ENCODE measurements at regions not wholly inside any gene's neighbourhood (a gene's known extent, or its start where the extent isn't known, plus 50 kb on each side); places are given as distances from the start of the nearest gene placed in this dataset.

DNA sequence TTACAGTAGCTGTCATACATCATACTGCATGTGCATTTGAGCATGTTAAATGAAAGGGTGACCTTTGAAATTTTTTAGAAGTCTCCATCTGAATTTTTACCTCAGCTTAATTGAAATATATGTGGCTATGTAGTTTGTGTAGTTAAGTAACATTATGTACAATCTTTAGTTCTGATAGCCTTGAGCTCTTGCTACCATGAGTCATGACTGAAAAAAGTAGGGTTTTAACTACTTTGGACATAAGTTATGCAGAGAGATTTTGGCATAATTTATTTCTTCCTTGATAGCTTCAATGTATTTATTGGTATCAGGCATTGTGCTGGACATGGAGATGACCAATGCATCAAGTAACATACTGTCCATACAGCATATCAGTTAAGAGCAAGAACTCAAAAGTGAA is 376.5 kb upstream of the ZNF717 start:
- H3K36me3 Mint-ChIP-seq (ENCODE audit: low read depth), result no peaks in the 10 kb centered on the region
- H3K4me1 Mint-ChIP-seq (ENCODE audit: low read depth), result no peaks in the 10 kb centered on the region
- H3K27me3 Mint-ChIP-seq (ENCODE audit: low read depth), result no peaks in the 10 kb centered on the region
- TF ChIP-seq, protein P1, sequence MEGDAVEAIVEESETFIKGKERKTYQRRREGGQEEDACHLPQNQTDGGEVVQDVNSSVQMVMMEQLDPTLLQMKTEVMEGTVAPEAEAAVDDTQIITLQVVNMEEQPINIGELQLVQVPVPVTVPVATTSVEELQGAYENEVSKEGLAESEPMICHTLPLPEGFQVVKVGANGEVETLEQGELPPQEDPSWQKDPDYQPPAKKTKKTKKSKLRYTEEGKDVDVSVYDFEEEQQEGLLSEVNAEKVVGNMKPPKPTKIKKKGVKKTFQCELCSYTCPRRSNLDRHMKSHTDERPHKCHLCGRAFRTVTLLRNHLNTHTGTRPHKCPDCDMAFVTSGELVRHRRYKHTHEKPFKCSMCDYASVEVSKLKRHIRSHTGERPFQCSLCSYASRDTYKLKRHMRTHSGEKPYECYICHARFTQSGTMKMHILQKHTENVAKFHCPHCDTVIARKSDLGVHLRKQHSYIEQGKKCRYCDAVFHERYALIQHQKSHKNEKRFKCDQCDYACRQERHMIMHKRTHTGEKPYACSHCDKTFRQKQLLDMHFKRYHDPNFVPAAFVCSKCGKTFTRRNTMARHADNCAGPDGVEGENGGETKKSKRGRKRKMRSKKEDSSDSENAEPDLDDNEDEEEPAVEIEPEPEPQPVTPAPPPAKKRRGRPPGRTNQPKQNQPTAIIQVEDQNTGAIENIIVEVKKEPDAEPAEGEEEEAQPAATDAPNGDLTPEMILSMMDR (IDR thresholded peaks at IDR 0.05), result no peak
- no peak for DNase-seq (ENCODE audit: low spot score)
- H3K27ac Mint-ChIP-seq (ENCODE audit: unreplicated experiment), result no peak overlapping the region
- H3K4me3 Mint-ChIP-seq (ENCODE audit: unreplicated experiment), result no peak overlapping the region
- H3K9me3 Mint-ChIP-seq (ENCODE audit: low read depth), result peaks cover 7% of the 10 kb centered on the region

GRCh38 chr3:76171647-76172046 is 386.3 kb upstream of the ZNF717 start:
- Mint-ChIP-seq H3K4me1 (ENCODE audit: low read depth) (no peaks in the 10 kb centered on the region), H3K4me3 (ENCODE audit: unreplicated experiment) (no peak overlapping the region), H3K36me3 (ENCODE audit: low read depth) (no peaks in the 10 kb centered on the region), H3K27ac (ENCODE audit: unreplicated experiment) (no peak overlapping the region), H3K9me3 (ENCODE audit: low read depth) (peaks cover 2% of the 10 kb centered on the region), H3K27me3 (ENCODE audit: low read depth) (no peaks in the 10 kb centered on the region)
- TF ChIP-seq, protein P1 (IDR thresholded peaks at IDR 0.05), result no peak
- no peak for DNase-seq (ENCODE audit: low spot score)

- no peak overlapping the region for H3K27ac Mint-ChIP-seq (ENCODE audit: unreplicated experiment)
- no peak for DNase-seq (ENCODE audit: low spot score)
- H3K36me3 Mint-ChIP-seq (ENCODE audit: low read depth), result no peaks in the 10 kb centered on the region
- TF ChIP-seq, protein P1 (IDR thresholded peaks at IDR 0.05), result no peak
- no peak overlapping the region for H3K4me3 Mint-ChIP-seq (ENCODE audit: unreplicated experiment)
- H3K27me3 Mint-ChIP-seq (ENCODE audit: low read depth), result no peaks in the 10 kb centered on the region
- H3K9me3 Mint-ChIP-seq (ENCODE audit: low read depth), result peaks cover 2% of the 10 kb centered on the region
- H3K4me1 Mint-ChIP-seq (ENCODE audit: low read depth), result no peaks in the 10 kb centered on the region
Observed at GRCh38 chr3:76177610-76178009, 392.3 kb upstream of the ZNF717 start.

GRCh38 chr3:76178412-76178811 is 393.1 kb upstream of the ZNF717 start:
- Mint-ChIP-seq H3K27me3 (ENCODE audit: low read depth) (no peaks in the 10 kb centered on the region), H3K4me1 (ENCODE audit: low read depth) (no peaks in the 10 kb centered on the region), H3K36me3 (ENCODE audit: low read depth) (no peaks in the 10 kb centered on the region), H3K9me3 (ENCODE audit: low read depth) (peaks cover 2% of the 10 kb centered on the region), H3K4me3 (ENCODE audit: unreplicated experiment) (no peak overlapping the region), H3K27ac (ENCODE audit: unreplicated experiment) (no peak overlapping the region)
- no peak for DNase-seq (ENCODE audit: low spot score)
- TF ChIP-seq, protein P1 (IDR thresholded peaks at IDR 0.05), result no peak

- TF ChIP-seq, protein P1 (IDR thresholded peaks at IDR 0.05), result no peak
- no peak overlapping the region for H3K4me3 Mint-ChIP-seq (ENCODE audit: unreplicated experiment)
Observed at GRCh38 chr3:76181213-76181612, 395.9 kb upstream of the ZNF717 start.

More at GRCh38 chr3:76181213-76181612, 395.9 kb upstream of the ZNF717 start:
- no peaks in the 10 kb centered on the region for H3K4me1 Mint-ChIP-seq (ENCODE audit: low read depth)
- no peak for DNase-seq (ENCODE audit: low spot score)
- H3K36me3 Mint-ChIP-seq (ENCODE audit: low read depth), result no peaks in the 10 kb centered on the region
- H3K27ac Mint-ChIP-seq (ENCODE audit: unreplicated experiment), result no peak overlapping the region
- H3K9me3 Mint-ChIP-seq (ENCODE audit: low read depth), result no peaks in the 10 kb centered on the region
- peaks cover 2% of the 10 kb centered on the region for H3K27me3 Mint-ChIP-seq (ENCODE audit: low read depth)

Data from chondrocyte (in vitro differentiated cells).